GM12865 (cell line): ENCODE measurements at regions not wholly inside any gene's neighbourhood (a gene's known extent, or its start where the extent isn't known, plus 50 kb on each side); places are given as distances from the start of the nearest gene placed in this dataset.
"Not testable (repeated sequence)": the region's sequence is repeated elsewhere in the genome, so short reads cannot be mapped to it uniquely, and the experiment has no call there.

Source experiments
- DNase-seq: peaks from one replicate; pipeline ENCODE4 v3.0.0; 2010; ENCODE audit warnings: low read depth
- H3K4me3 ChIP-seq: 2 replicates; pipeline ENCODE4 v1.5.1; 2011; ENCODE audit warnings: mild to moderate bottlenecking, low read depth, low read length, control low read depth
- TF ChIP-seq, protein P1 (sequence below): IDR thresholded peaks from 2 replicates; pipeline ENCODE4 v1.5.1; 2011; ENCODE audit warnings: low read length, control low read depth, low read depth, inconsistent platforms; ENCODE audit not compliant: insufficient read depth; ENCODE audit errors: missing control alignments

DNA sequence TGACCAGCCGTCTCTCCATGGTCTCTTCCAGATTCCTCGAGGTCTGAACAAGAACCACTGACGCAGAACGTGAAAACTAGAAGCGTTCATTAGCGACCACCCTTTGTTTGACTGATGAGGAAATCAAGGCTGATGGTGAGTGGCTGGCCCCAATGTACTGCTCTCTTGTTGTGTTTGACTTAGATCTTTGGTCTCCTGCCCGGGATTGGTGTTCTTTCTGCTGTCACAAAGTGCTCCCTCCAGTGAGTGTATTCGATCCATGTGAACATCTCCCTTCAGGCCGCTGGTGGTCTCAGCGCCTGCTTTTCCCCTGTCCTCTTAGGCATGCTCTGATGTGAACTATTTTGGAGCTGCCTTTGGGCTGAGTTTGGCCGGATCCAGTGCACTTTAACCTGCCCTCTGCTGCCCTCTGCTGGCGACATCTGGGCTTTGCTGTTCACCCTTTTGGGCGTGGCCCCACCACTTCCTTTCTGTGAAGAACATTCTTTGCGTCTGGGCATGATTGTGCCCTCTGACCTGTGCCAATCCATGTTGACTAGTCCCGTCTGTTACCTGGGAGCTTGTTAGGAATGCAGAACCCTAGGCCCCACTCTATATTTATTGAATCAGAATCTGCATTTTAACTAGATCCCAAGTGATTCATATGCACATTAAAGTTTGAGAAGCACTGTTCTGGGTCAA lies 279.1 kb downstream of the TTC6 start:
- no peak overlapping the region for H3K4me3 ChIP-seq
- DNase-seq: peak; percentile 65
- TF ChIP-seq, protein P1, sequence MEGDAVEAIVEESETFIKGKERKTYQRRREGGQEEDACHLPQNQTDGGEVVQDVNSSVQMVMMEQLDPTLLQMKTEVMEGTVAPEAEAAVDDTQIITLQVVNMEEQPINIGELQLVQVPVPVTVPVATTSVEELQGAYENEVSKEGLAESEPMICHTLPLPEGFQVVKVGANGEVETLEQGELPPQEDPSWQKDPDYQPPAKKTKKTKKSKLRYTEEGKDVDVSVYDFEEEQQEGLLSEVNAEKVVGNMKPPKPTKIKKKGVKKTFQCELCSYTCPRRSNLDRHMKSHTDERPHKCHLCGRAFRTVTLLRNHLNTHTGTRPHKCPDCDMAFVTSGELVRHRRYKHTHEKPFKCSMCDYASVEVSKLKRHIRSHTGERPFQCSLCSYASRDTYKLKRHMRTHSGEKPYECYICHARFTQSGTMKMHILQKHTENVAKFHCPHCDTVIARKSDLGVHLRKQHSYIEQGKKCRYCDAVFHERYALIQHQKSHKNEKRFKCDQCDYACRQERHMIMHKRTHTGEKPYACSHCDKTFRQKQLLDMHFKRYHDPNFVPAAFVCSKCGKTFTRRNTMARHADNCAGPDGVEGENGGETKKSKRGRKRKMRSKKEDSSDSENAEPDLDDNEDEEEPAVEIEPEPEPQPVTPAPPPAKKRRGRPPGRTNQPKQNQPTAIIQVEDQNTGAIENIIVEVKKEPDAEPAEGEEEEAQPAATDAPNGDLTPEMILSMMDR: peak; percentile 85

DNA sequence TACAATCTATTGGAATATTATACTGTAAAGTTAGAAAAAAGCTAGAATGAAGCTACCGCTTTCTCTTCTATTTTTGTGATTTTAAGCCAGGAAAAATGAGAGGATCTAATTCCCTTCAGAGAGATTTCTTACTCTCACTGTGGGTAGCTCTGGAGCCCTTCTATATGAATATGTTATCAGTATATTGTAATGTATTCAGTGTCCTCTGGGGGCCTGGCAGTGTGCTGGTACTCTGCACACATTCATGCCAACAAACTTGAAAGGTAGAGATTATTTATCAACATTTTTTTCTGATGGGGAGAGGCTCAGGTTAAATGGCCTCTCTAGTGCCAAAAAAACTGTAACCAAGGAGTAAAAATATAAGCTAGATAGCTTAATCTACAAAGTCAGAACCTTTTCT lies 292.8 kb downstream of the TTC6 start:
- DNase-seq: no peak
- TF ChIP-seq, protein P1: no peak
- no peak overlapping the region for H3K4me3 ChIP-seq

DNA sequence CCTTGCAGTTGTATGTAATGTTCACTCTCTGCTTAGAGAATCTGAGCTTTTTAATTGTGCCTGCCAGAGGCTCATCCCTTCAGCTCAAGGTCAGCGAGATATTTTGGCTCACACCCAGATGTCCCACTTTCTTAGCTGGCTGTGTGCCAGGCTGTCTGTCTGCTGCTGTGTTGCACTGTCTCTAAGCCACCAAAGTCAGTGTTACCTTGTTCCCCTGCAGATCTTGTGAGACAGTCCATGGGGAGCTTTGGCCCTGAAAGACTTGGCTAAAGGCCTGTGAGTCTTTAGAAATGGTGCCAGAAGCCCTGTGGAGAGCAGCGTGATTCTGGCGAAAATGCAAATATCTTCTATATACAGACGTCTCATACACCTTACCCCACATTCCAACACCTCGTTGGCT lies 293.7 kb downstream of the TTC6 start:
- no peak overlapping the region for H3K4me3 ChIP-seq
- TF ChIP-seq, protein P1: no peak
- no peak for DNase-seq

DNA sequence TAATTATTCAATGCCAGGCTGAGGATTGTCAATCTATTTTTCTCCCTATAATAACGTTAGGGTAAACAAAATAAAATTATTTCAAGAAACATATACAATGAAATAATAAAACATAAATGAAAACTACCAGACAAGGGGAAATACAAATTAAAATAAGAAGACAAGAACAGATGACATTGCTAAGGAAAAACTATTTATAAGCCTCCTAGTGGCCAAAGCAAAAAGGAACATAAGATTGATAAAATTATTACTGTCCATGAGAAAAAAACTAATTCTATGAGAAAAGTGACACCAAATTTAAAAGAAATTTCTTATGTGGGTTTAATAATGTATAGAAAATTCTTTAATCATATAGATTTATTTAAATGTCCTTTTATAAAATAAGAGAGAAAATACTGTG lies 294.7 kb downstream of the TTC6 start:
- no peak for DNase-seq
- H3K4me3 ChIP-seq: no peak overlapping the region
- TF ChIP-seq, protein P1: no peak

DNA sequence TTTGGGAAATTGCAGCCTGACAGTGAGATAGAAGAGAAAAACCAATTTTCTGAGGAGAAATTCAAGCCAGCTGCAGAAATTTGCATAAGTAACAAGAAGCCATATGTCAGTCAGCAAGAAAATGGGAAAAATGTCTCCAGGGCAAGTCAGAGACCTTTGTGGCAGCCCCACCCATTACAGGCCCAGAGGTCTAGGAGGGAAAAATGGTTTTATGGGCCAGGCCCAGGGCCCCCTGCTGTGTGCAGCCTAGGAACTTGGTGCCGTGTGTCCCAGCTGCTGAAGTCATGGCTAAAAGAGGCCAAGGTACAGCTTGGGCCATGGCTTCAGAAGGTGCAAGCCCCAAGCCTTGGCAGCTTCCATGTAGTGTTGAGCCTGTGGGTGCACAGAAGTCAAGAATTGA lies 296.1 kb downstream of the TTC6 start:
- H3K4me3 ChIP-seq: not testable (repeated sequence)

DNA sequence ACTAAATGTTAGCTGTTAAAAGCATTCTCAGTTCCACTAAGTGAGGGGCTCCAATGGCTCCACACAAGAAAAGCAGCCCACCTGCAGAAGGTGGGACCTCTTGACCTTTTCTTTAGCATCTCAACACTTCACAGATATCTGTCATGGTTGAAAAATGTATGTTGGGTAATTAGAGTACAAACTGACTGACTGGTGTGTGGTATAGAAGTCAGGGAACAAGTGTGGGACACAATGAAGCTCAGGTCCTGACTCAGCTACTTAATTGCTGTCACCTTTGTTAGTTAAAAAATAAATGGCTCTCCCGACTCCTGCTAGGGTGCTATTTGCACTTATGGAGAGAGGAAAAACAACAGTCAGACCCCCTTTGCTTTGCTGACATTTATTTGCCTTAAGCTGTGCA lies 299.0 kb downstream of the TTC6 start:
- DNase-seq: no peak
- no peak overlapping the region for H3K4me3 ChIP-seq
- TF ChIP-seq, protein P1: no peak

More for the DNA sequence above, 296.1 kb downstream of the TTC6 start:
- DNase-seq: not testable (repeated sequence)

DNA sequence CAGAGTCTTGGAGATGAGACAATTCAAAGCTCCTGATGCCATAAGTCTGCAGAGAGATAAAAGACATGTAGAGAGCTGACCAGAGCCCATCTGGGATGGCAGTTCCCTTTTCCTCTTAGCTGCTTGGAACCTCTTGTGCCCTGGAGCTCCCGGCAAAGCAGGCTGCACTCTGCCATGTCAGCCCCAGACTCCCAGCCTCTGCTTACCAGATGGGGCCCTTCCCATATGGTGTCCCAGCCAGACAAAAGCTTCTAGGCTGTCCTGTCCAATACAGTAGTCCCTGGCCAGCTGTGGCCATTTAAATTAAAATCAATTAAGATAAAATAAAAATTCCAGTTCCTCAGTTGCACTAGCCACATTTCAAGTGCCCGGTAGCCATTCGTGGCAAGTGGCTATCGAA lies 303.9 kb downstream of the TTC6 start:
- TF ChIP-seq, protein P1: no peak
- H3K4me3 ChIP-seq: no peak overlapping the region
- no peak for DNase-seq

DNA sequence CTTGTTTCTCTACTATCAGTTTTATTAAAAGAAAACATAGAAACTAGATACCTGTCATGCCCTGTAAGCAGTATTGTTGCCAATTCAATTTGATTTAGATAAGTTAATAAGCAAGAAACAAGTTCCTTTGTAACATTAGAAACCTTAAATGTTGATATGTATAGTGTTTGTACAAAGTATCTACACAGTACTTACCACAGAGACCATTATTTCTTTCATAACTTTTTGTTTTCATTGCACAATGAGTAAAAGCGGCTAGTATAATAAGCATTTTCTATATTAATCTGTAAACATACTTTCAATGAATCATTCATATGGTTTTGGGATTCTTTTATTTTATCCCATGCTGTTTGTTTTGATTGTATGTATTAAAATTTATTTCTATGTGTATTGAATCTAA lies 305.1 kb downstream of the TTC6 start:
- DNase-seq: no peak
- TF ChIP-seq, protein P1: no peak
- no peak overlapping the region for H3K4me3 ChIP-seq
